Naive thymus-derived CD8-positive, alpha-beta T cell (primary cell): ENCODE measurements at regions not wholly inside any gene's neighbourhood (a gene's known extent, or its start where the extent isn't known, plus 50 kb on each side); places are given as distances from the start of the nearest gene placed in this dataset.
A peak's percentile ranks its signal among the peaks of the same experiment; 100 is the strongest.

Source experiments
- ATAC-seq, 2 donors: fragments of 150-1000 bp; cut with Tn5 transposase in 1 of 2; sonication (Bioruptor Pico), chemical (Tn5 transposase) in 1 of 2; 1 replicate in 1 of 2; 2 replicates in 1 of 2; pipeline ENCODE4 v1.10.0; 2021; ENCODE audit warnings: mild to moderate bottlenecking in 2 of 2, moderate library complexity in 2 of 2
- POLR2A ChIA-PET: fragments of 350-600 bp; sonication (Branson Sonifier 250); formaldehyde crosslinking; loops from one replicate; lab custom pipeline; 2021; ENCODE audit warnings: antibody characterized with exemption; lab: Charles Lee
- DNase-seq, 10 donors: peaks; one replicate each; pipeline versions ENCODE4 v3.0.0 to v3.0.0-alpha.2; 2020 to 2022
- H3K27ac Mint-ChIP-seq, 10 donors: one replicate each; pipeline ENCODE4 v1.8.0; 2020 to 2022; ENCODE audit warnings: mild to moderate bottlenecking in 10 of 10, mixed read lengths in 10 of 10, moderate library complexity in 4 of 10, inconsistent platforms in 1 of 10
- H3K27me3 Mint-ChIP-seq, 5 donors: one replicate each; pipeline ENCODE4 v1.8.0; 2021 to 2022; ENCODE audit warnings: mixed read lengths in 5 of 5
- H3K36me3 Mint-ChIP-seq, 3 donors: one replicate each; pipeline ENCODE4 v1.8.0; 2020 to 2022; ENCODE audit warnings: mixed read lengths in 3 of 3, mild to moderate bottlenecking in 2 of 3, inconsistent platforms in 1 of 3
- H3K4me1 Mint-ChIP-seq, 4 donors: one replicate each; pipeline ENCODE4 v1.8.0; 2021 to 2022; ENCODE audit warnings: mixed read lengths in 4 of 4
- H3K4me3 Mint-ChIP-seq, 10 donors: one replicate each; pipeline ENCODE4 v1.8.0; 2020 to 2022; ENCODE audit warnings: mild to moderate bottlenecking in 10 of 10, mixed read lengths in 10 of 10, moderate library complexity in 6 of 10, inconsistent platforms in 1 of 10
- H3K9me3 Mint-ChIP-seq, 9 donors: one replicate each; pipeline ENCODE4 v1.8.0; 2020 to 2022; ENCODE audit warnings: mixed read lengths in 9 of 9, mild to moderate bottlenecking in 3 of 9, inconsistent platforms in 1 of 9, moderate library complexity in 1 of 9

DNA sequence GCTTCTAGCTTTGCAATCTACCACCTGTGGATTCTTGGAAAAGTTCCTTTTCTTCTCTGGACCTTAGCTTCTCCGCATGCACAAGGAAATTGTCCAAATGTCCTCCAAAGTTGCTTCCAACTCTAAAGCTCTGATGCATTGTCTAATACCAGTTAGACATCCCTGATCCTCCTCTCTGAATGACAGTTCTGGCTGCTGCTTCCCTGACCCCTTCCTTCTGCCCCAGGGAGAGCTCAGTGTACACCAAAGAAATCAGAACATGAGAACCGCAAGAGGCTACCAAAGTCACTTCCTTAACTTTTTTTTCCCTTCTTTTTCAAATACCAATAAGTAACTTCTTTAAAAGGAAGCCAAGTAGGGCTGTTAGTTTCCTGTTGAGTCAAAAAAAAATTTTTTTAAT is 79.7 kb upstream of the CES5A start:
- H3K36me3 Mint-ChIP-seq, result peaks cover 0 to 14% (median 0%) of the 10 kb centered on the region in 3 donors
- POLR2A ChIA-PET, result no interaction called here
- no peak overlapping the region for H3K27ac Mint-ChIP-seq

DNA sequence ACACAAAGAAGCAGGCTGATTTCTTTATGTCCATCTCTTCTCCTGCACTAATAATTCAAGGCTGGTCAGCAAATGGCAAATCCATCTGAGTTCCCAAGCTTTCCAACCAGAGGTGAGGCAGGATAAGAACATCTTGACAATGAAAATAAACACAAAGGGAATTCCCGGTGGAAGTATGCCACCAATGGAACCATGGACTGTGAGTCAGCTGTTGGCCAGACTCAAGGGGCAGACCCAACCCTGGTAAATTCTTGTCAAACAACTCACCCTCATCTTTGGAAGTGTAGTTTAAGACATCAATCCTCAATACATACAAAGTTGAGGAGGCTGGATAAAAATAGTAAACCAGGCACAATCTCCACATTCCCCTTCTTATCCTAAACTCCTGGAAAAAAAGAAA is 74.3 kb upstream of the CES5A start:
- H3K9me3 Mint-ChIP-seq, result peaks cover 0 to 8% (median 2%) of the 10 kb centered on the region in 9 donors
- peaks cover 30 to 56% (median 32%) of the 10 kb centered on the region in 5 donors for H3K27me3 Mint-ChIP-seq
- no peak for DNase-seq
- POLR2A ChIA-PET, result no interaction called here
- H3K4me3 Mint-ChIP-seq, result no peak overlapping the region
- H3K36me3 Mint-ChIP-seq, result peaks cover 0 to 4% (median 0%) of the 10 kb centered on the region in 3 donors
- no peak overlapping the region for H3K27ac Mint-ChIP-seq
- no peaks in the 10 kb centered on the region for H3K4me1 Mint-ChIP-seq
- ATAC-seq, result no peak

More for the DNA sequence above, 79.7 kb upstream of the CES5A start:
- DNase-seq, result no peak
- no peaks in the 10 kb centered on the region for H3K4me1 Mint-ChIP-seq
- H3K4me3 Mint-ChIP-seq, result no peak overlapping the region
- H3K9me3 Mint-ChIP-seq, result peaks cover 1 to 14% (median 8%) of the 10 kb centered on the region in 9 donors
- no peak for ATAC-seq
- peaks cover 3 to 28% (median 12%) of the 10 kb centered on the region in 5 donors for H3K27me3 Mint-ChIP-seq

DNA sequence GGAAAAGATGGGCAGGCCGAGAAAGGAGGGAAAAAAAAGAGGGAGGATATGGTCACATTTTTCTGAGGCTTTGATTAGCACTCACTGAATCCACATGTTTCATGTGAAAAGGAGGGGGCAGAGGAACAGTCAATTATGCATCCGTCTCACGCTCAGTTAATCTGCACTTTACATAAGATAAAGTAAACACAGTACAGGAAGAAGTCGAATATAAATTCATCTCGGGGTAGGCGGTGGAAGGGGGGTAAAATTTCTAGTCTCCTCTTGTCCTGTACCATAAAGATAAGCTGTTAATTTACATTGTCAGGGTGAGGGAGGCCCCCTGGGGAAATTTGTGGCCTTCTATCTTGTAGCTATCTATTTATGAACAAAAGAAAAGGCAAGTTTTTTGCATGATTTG is 73.1 kb upstream of the CES5A start:
- peaks cover 31 to 60% (median 41%) of the 10 kb centered on the region in 5 donors for H3K27me3 Mint-ChIP-seq
- H3K4me3 Mint-ChIP-seq, result no peak overlapping the region
- peaks cover 0 to 4% (median 0%) of the 10 kb centered on the region in 3 donors for H3K36me3 Mint-ChIP-seq
- POLR2A ChIA-PET, result no interaction called here
- peaks cover 0 to 8% (median 2%) of the 10 kb centered on the region in 9 donors for H3K9me3 Mint-ChIP-seq
- H3K4me1 Mint-ChIP-seq, result no peaks in the 10 kb centered on the region
- no peak overlapping the region for H3K27ac Mint-ChIP-seq
- no peak for DNase-seq
- ATAC-seq, result no peak

DNA sequence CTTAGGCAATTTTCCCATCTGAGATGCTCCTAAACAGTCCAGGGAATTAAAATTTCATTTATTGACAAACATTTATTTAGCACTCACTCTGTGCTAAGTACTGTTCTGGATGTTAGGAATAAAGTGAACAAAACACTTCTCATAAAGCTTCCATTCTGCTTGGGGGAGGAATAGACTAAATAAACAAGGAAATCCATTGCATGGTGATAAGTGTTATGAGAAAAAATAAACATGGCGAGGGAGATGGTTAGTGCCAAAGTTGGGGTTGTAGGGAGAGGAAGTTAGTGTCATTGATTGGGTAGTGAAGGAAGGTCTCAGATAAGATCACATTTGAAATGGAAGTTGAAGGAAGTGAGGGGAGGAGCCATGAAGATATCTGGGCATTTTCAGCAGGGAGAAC is 72.2 kb upstream of the CES5A start:
- peaks cover 31 to 65% (median 42%) of the 10 kb centered on the region in 5 donors for H3K27me3 Mint-ChIP-seq
- H3K9me3 Mint-ChIP-seq, result peaks cover 0 to 8% (median 2%) of the 10 kb centered on the region in 9 donors
- POLR2A ChIA-PET, result no interaction called here
- no peak overlapping the region for H3K4me3 Mint-ChIP-seq
- H3K36me3 Mint-ChIP-seq, result peaks cover 0 to 4% (median 0%) of the 10 kb centered on the region in 3 donors
- ATAC-seq (no peak), DNase-seq (no peak)
- H3K27ac Mint-ChIP-seq, result peak overlapping the region in 1 of 10 donors; percentile 16
- H3K4me1 Mint-ChIP-seq, result no peaks in the 10 kb centered on the region

DNA sequence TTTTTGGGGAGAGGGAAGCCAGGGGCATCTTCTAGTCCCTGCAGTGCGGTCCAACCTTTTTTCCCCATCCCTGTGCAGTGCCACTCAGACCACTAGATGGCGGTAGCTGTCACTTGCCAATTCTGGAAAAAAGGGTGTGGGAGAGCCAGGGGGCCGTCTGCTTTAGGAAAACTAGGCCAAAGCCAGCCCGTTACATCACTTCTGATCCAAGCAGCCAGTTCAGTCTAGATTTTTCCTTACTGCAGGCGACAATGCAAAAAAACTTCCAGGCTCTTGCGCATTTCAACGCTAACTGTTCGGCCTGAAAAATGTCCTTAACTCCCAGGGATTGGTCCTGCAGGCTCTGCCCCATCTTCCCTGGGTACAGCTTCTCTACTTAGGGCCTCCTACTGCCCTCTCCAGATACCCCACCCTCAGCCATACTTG is 69.2 kb upstream of the CES5A start:
- H3K27ac Mint-ChIP-seq, result no peak overlapping the region
- peaks cover 0 to 5% (median 0%) of the 10 kb centered on the region in 9 donors for H3K9me3 Mint-ChIP-seq
- POLR2A ChIA-PET, result no interaction called here
- H3K4me3 Mint-ChIP-seq, result no peak overlapping the region
- H3K36me3 Mint-ChIP-seq, result peaks cover 0 to 5% (median 0%) of the 10 kb centered on the region in 3 donors
- peaks cover 27 to 51% (median 40%) of the 10 kb centered on the region in 5 donors for H3K27me3 Mint-ChIP-seq
- ATAC-seq (no peak), DNase-seq (peak in 9 of 10 donors; percentile 5 to 40 (median 20))
- H3K4me1 Mint-ChIP-seq, result no peaks in the 10 kb centered on the region

DNA sequence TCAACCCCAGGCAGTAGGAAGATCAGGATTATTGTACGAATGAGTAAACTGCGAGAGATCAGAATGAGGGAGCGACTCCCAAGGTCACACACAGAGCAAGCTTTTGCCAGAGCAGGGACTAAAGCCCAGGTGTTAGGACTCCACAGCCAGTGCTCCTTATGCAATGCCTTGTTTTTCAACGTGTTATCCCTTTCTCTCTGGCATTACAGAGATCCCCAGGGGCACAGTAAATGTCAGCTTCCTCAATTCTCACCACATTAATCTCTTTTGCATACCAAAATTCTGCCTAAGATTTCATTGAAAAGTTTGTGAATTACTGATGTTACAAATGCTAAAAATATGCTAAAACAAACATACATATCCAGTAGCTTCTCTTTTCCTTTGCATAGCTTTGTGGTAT is 68.1 kb upstream of the CES5A start:
- H3K36me3 Mint-ChIP-seq, result peaks cover 0 to 5% (median 0%) of the 10 kb centered on the region in 3 donors
- H3K9me3 Mint-ChIP-seq, result peaks cover 0 to 5% (median 0%) of the 10 kb centered on the region in 9 donors
- H3K4me1 Mint-ChIP-seq, result no peaks in the 10 kb centered on the region
- ATAC-seq, result no peak
- H3K4me3 Mint-ChIP-seq, result no peak overlapping the region
- no peak for DNase-seq
- no peak overlapping the region for H3K27ac Mint-ChIP-seq
- POLR2A ChIA-PET, result no interaction called here
- H3K27me3 Mint-ChIP-seq, result peaks cover 20 to 49% (median 36%) of the 10 kb centered on the region in 5 donors

DNA sequence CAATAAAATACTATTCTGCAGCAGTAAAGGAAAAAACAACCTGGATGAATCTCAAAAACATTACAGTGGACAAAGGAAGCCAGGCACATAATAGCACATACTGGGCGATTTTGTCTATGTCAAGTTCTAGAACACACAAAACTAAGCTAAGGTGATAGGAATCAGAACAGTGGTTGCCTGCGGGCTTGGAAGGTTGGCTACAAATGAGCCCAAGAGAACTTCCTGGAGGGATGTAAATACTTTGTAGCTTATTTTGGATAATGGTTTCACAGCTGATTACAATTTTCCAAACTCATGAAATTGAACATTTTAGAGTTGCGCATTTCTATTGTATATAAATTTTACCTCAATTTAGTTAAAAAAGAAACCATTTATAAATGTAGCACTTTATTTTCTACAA is 67.6 kb upstream of the CES5A start:
- peaks cover 18 to 49% (median 38%) of the 10 kb centered on the region in 5 donors for H3K27me3 Mint-ChIP-seq
- no peak for DNase-seq
- H3K36me3 Mint-ChIP-seq, result peaks cover 0 to 5% (median 0%) of the 10 kb centered on the region in 3 donors
- POLR2A ChIA-PET, result no interaction called here
- no peak for ATAC-seq
- H3K27ac Mint-ChIP-seq, result no peak overlapping the region
- no peak overlapping the region for H3K4me3 Mint-ChIP-seq
- no peaks in the 10 kb centered on the region for H3K4me1 Mint-ChIP-seq
- H3K9me3 Mint-ChIP-seq, result peaks cover 0 to 5% (median 0%) of the 10 kb centered on the region in 9 donors

DNA sequence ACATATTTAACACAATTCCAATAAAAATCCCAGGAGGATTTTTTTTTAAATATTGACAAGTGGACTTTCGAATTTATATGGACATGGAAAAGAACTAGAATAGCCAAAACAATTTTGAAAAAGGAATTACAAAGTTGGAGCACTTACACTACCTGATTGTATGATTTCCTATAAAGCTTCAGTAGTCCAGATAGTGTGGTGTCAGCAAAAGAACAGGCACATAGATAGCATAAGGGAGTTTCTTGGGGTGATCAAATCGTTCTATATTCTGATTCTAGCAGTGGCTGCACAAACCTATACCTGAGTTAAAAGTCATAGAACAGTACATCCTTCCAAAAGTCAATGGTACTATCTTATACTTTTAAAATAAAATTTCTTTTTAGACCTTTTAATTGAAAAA is 66.4 kb upstream of the CES5A start:
- no peak for DNase-seq
- Mint-ChIP-seq H3K27me3 (peaks cover 16 to 49% (median 36%) of the 10 kb centered on the region in 5 donors), H3K9me3 (peaks cover 0 to 5% (median 0%) of the 10 kb centered on the region in 9 donors), H3K27ac (no peak overlapping the region), H3K4me3 (no peak overlapping the region), H3K4me1 (no peaks in the 10 kb centered on the region), H3K36me3 (peaks cover 0 to 5% (median 0%) of the 10 kb centered on the region in 3 donors)
- POLR2A ChIA-PET, result no interaction called here
- ATAC-seq, result no peak

DNA sequence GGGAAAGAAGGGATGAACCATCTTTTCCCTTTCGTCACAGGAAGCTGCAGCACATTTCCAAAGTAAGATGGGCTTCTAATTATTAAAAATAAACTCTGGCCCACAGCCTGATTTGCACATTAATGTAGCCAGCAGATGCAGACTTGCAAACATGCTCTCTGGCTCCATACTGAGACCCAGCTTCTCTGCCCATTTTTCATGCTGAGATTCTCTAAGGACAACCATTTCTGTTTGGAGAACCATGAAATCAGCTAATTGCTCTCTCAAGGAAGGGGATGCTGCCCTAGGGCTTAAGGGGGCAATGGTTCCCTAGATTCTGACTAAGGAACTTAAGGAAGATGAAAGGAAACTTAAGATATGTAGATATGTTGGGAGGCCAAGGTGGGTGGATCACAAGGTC is 63.0 kb upstream of the CES5A start:
- no peaks in the 10 kb centered on the region for H3K4me1 Mint-ChIP-seq
- no peak for DNase-seq
- H3K9me3 Mint-ChIP-seq, result peaks cover 0 to 8% (median 0%) of the 10 kb centered on the region in 9 donors

DNA sequence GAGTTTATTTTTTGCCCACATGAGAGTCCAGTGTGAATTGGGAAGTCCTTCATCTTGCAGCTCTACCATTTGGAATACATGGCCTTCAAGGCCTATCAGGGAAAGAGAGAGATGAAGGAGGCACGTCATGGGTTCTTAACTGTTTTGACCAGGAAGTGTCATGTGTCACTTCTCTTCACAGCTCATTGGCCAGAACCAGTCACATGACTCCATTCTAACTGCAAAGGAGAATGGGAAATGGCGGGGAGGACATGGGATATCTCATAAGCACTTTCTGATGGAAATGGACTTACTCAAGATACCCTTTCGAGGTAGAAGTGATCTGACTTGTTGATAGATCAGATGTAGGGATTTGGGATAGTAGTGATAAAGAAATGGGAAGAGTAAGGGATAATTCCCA is 57.9 kb upstream of the CES5A start:
- H3K27ac Mint-ChIP-seq, result no peak overlapping the region
- H3K4me1 Mint-ChIP-seq, result no peaks in the 10 kb centered on the region
- H3K36me3 Mint-ChIP-seq, result peaks cover 0 to 1% (median 0%) of the 10 kb centered on the region in 3 donors
- ATAC-seq, result no peak
- no peak overlapping the region for H3K4me3 Mint-ChIP-seq
- H3K27me3 Mint-ChIP-seq, result peaks cover 12 to 30% (median 26%) of the 10 kb centered on the region in 5 donors
- POLR2A ChIA-PET, result no interaction called here
- peaks cover 0 to 9% (median 3%) of the 10 kb centered on the region in 9 donors for H3K9me3 Mint-ChIP-seq
- no peak for DNase-seq

More for the DNA sequence above, 63.0 kb upstream of the CES5A start:
- POLR2A ChIA-PET, result no interaction called here
- Mint-ChIP-seq H3K4me3 (no peak overlapping the region), H3K27ac (no peak overlapping the region), H3K27me3 (peaks cover 18 to 46% (median 32%) of the 10 kb centered on the region in 5 donors), H3K36me3 (peaks cover 0 to 5% (median 1%) of the 10 kb centered on the region in 3 donors)
- ATAC-seq, result no peak

DNA sequence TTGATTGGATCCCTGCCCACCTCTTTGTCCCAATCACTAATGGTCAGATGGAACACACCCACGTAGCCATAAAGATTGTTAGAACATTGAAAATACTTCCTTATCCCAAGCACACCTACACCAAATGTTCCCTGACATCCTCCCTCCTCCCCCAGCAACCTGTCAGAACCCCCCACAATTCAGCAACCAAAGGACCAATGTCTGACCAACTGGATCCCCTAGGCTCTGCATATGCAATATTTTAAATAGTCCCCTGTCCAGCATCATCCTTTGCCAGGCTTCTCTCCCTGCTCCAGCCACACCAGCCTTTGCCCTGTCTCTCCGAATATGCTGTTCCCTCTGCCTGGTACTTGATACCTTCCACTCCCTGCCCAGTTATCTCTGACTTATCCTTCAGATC is 54.9 kb upstream of the CES5A start:
- ATAC-seq (no peak), DNase-seq (no peak)
- peaks cover 0 to 12% (median 3%) of the 10 kb centered on the region in 5 donors for H3K27me3 Mint-ChIP-seq
- peaks cover 0 to 9% (median 2%) of the 10 kb centered on the region in 9 donors for H3K9me3 Mint-ChIP-seq
- no peak overlapping the region for H3K4me3 Mint-ChIP-seq
- POLR2A ChIA-PET, result no interaction called here
- no peak overlapping the region for H3K27ac Mint-ChIP-seq
- H3K36me3 Mint-ChIP-seq, result no peaks in the 10 kb centered on the region
- no peaks in the 10 kb centered on the region for H3K4me1 Mint-ChIP-seq

DNA sequence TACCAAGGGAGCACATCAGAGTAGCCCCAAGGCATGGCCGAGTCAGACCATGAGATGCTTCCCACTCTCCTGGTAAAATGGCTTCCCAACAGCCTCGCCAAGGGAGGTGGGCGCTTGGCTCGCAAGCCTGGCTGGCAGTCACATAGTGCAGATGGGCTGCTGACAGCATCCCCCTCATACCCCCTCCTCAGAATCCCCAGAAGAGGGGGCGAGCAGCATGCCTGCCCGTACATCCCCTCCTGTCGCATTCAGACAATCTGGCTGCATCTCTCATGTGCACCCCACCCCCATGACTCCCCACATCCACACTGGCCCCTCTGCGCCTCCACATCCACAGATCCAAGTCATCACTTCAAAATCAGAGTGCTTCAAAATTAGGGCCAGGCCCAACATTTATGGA is 54.0 kb upstream of the CES5A start:
- ATAC-seq (no peak), DNase-seq (no peak)
- POLR2A ChIA-PET, result no interaction called here
- no peak overlapping the region for H3K27ac Mint-ChIP-seq
- H3K27me3 Mint-ChIP-seq, result peaks cover 0 to 12% (median 2%) of the 10 kb centered on the region in 5 donors
- H3K4me1 Mint-ChIP-seq, result no peaks in the 10 kb centered on the region
- no peaks in the 10 kb centered on the region for H3K36me3 Mint-ChIP-seq
- H3K9me3 Mint-ChIP-seq, result peaks cover 0 to 9% (median 0%) of the 10 kb centered on the region in 9 donors
- H3K4me3 Mint-ChIP-seq, result no peak overlapping the region

DNA sequence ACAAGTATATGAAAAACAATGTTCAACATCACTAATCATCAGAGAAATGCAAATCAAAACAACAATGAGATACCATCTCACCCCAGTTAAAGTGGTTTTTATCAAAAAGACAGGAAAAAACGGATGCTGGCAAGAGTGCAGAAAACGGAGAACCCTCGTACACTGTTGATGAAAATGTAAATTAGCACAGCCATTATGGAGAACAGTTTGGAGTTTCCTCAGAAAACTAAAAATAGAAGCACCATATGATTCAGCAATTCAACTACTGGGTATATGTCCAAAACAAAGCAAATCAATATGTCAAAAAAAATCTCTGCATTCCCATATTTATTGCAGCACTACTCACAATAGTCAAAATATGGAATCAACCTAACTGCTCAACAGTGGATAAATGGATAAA is 50.1 kb upstream of the CES5A start:
- peaks cover 0 to 11% (median 3%) of the 10 kb centered on the region in 9 donors for H3K9me3 Mint-ChIP-seq
- no peak overlapping the region for H3K4me3 Mint-ChIP-seq
- no peak overlapping the region for H3K27ac Mint-ChIP-seq
- H3K36me3 Mint-ChIP-seq, result no peaks in the 10 kb centered on the region
- H3K27me3 Mint-ChIP-seq, result peaks cover 3 to 26% (median 14%) of the 10 kb centered on the region in 5 donors
- no peak for ATAC-seq
- POLR2A ChIA-PET, result no interaction called here
- no peaks in the 10 kb centered on the region for H3K4me1 Mint-ChIP-seq
- DNase-seq, result no peak
